GM23338 (cell line): ENCODE measurements at regions not wholly inside any gene's neighbourhood (a gene's known extent, or its start where the extent isn't known, plus 50 kb on each side); places are given as distances from the start of the nearest gene placed in this dataset.

Experiments
- ZNF331 ChIP-seq: fragments of 250-450 bp; sonication (Bioruptor Pico); IDR thresholded peaks from 2 replicates; pipeline ENCODE4 v1.5.0; 2020; ENCODE audit warnings: low read depth, mild to moderate bottlenecking, moderate library complexity
- TF ChIP-seq, protein P1 (sequence below), 2 experiments: fragments of 200-600 bp in 1 of 2; sonication (generic) in 1 of 2; conservative IDR thresholded peaks; 2 replicates each; pipeline versions ENCODE4 v1.5.1 to v1.6.1; 2016 to 2017; ENCODE audit warnings: antibody characterized with exemption in 2 of 2, low read depth in 2 of 2, mild to moderate bottlenecking in 2 of 2, moderate library complexity in 1 of 2

DNA sequence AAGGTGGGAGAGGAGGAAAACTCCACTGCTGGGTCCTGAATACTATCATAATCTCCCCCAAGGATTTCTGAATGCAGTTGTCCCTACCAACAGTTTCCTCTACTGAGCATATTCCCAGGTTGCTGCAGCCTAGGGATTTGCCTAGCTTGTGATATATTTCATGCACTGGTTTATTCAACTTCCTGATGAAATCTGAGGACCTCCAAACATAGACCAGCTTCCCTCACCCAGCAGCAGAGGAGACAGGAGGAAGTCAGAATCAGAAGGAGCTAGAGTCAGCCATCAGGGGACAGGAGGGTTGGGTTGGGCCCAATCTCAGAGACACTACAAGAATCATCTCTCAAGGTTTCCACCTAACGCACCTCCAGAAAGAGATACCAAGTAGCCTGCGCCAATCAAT, 138.4 kb upstream of the TOP1 start:
- TF ChIP-seq, protein P1, sequence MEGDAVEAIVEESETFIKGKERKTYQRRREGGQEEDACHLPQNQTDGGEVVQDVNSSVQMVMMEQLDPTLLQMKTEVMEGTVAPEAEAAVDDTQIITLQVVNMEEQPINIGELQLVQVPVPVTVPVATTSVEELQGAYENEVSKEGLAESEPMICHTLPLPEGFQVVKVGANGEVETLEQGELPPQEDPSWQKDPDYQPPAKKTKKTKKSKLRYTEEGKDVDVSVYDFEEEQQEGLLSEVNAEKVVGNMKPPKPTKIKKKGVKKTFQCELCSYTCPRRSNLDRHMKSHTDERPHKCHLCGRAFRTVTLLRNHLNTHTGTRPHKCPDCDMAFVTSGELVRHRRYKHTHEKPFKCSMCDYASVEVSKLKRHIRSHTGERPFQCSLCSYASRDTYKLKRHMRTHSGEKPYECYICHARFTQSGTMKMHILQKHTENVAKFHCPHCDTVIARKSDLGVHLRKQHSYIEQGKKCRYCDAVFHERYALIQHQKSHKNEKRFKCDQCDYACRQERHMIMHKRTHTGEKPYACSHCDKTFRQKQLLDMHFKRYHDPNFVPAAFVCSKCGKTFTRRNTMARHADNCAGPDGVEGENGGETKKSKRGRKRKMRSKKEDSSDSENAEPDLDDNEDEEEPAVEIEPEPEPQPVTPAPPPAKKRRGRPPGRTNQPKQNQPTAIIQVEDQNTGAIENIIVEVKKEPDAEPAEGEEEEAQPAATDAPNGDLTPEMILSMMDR (conservative IDR thresholded peaks at IDR 0.05; ENCODE audit: low read depth in 2 of 2) = no peak
- TF ChIP-seq ZNF331 = no peak
